Caco-2 (cell line): ENCODE measurements at regions not wholly inside any gene's neighbourhood (a gene's known extent, or its start where the extent isn't known, plus 50 kb on each side); places are given as distances from the start of the nearest gene placed in this dataset.

Experiments
- BruUV-seq: library from RNA; stranded (reverse); fragments of 400-500 nt; replicated peaks from 2 replicates; lab custom pipeline; 2021; lab: Mats Ljungman, UMichigan
- CTCF ChIA-PET: fragments of 300-600 bp; sonication (Branson Sonifier 250); formaldehyde crosslinking; loops from one replicate; lab custom pipeline; 2022; ENCODE audit warnings: antibody characterized with exemption; lab: Charles Lee
- POLR2A ChIA-PET: fragments of 300-600 bp; sonication (Branson Sonifier 250); formaldehyde crosslinking; loops from one replicate; lab custom pipeline; 2022; ENCODE audit warnings: antibody characterized with exemption; lab: Charles Lee
- DNase-seq, 2 experiments: peaks; one replicate each; pipeline versions ENCODE4 v3.0.0 to v3.0.0-alpha.2; 2020 to 2022
- H3K27me3 ChIP-seq: replicated peaks from 2 replicates; pipeline ENCODE4 v1.6.0; 2011; ENCODE audit warnings: low read length; ENCODE audit not compliant: control insufficient read depth, insufficient read depth
- H3K36me3 ChIP-seq: 2 replicates; pipeline ENCODE4 v1.5.1; 2011; ENCODE audit warnings: low read length; ENCODE audit not compliant: control insufficient read depth, insufficient read depth
- H3K4me1 ChIP-seq: fragments of 250-450 bp; sonication (Bioruptor Pico); 2 replicates; pipeline ENCODE4 v1.5.1; 2020; ENCODE audit warnings: mild to moderate bottlenecking
- H3K4me3 ChIP-seq: 2 replicates; pipeline ENCODE4 v1.5.1; 2011; ENCODE audit warnings: low read depth, mild to moderate bottlenecking, control low read depth, low read length
- H3K9me3 ChIP-seq: fragments of 250-450 bp; sonication (Bioruptor Pico); 2 replicates; pipeline ENCODE4 v1.5.1; 2020; ENCODE audit warnings: mild to moderate bottlenecking, moderate library complexity
- H3K27ac Mint-ChIP-seq: one replicate; pipeline ENCODE4 v1.8.0; 2022; ENCODE audit warnings: mixed read lengths; ENCODE audit not compliant: unreplicated experiment
- H3K27me3 Mint-ChIP-seq: one replicate; pipeline ENCODE4 v1.8.0; 2022; ENCODE audit warnings: mixed read lengths; ENCODE audit not compliant: insufficient read depth, unreplicated experiment
- H3K36me3 Mint-ChIP-seq: one replicate; pipeline ENCODE4 v1.8.0; 2022; ENCODE audit warnings: mild to moderate bottlenecking, mixed read lengths; ENCODE audit not compliant: insufficient read depth, unreplicated experiment
- H3K4me1 Mint-ChIP-seq: one replicate; pipeline ENCODE4 v1.8.0; 2022; ENCODE audit warnings: low read depth, mixed read lengths; ENCODE audit not compliant: unreplicated experiment
- H3K4me3 Mint-ChIP-seq: one replicate; pipeline ENCODE4 v1.8.0; 2022; ENCODE audit warnings: mild to moderate bottlenecking, moderate library complexity, mixed read lengths; ENCODE audit not compliant: unreplicated experiment
- H3K9me3 Mint-ChIP-seq: one replicate; pipeline ENCODE4 v1.8.0; 2022; ENCODE audit warnings: mixed read lengths; ENCODE audit not compliant: unreplicated experiment
- CTCF ChIP-seq, 2 experiments: fragments of 200-600 bp in 1 of 2; IDR thresholded peaks; 1 replicate in 1 of 2; 2 replicates in 1 of 2; pipeline versions ENCODE4 v1.5.1 to v1.8.0; 2011 to 2022; ENCODE audit warnings: antibody characterized with exemption in 1 of 2, control low read depth in 1 of 2, inconsistent platforms in 1 of 2, low read depth in 1 of 2, low read length in 1 of 2, mild to moderate bottlenecking in 1 of 2, moderate library complexity in 1 of 2; ENCODE audit not compliant: insufficient read depth in 1 of 2, severe bottlenecking in 1 of 2, unreplicated experiment in 1 of 2
- intact Hi-C: fragments of 100-400 bp; cut with micrococcal nuclease; formaldehyde crosslinking; loops from one replicate; pipeline ENCODE4 v1.10.0; 2022; ENCODE audit not compliant: unreplicated experiment

DNA sequence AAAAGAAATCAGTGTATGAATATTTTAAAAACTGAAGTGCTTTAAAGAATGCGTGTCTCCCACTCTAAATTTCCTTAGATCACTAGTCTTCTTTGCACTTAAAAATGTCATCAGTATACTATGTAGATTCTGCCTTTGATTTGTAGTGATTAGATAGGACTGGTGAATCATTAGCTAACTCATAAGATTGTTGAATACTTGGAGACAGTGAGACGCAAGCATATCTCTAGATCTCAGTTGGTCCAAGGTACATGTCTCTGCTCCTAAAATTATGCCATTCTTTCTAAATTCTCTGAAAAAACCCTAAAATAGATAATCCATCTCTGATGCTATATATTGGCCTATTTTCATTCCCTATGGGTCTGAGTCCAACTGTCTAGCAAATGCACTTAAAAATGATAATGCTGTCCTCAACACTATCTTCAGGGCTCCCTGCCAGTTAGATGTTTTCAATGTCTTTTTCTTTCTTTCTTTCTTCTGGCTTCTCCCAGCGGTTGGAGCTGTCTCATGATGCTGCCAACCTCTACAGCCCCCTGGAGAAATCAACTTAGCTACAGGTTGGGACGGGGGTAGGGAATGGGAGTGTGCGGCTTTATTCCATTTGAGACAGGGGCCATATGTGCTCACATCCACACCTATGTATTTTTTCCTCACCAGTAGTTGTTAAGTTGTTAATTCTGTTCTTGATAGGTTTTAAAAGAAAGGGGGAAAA is 301.0 kb downstream of the NDFIP2 start:
- H3K4me1 ChIP-seq = peaks cover 75% of the 10 kb centered on the region
- Mint-ChIP-seq H3K9me3 (no peaks in the 10 kb centered on the region), H3K4me3 (peak overlapping the region; percentile 42), H3K36me3 (peaks cover 12% of the 10 kb centered on the region), H3K27ac (peak overlapping the region; percentile 78), H3K27me3 (no peaks in the 10 kb centered on the region), H3K4me1 (peaks cover 55% of the 10 kb centered on the region)
- H3K36me3 ChIP-seq = no peaks in the 10 kb centered on the region
- H3K9me3 ChIP-seq = no peaks in the 10 kb centered on the region
- intact Hi-C loops = no loop called here
- peak in 1 of 2 experiments; percentile 28 for DNase-seq
- no peaks in the 10 kb centered on the region for H3K27me3 ChIP-seq
- TF ChIP-seq CTCF (IDR thresholded peaks at IDR 0.05; ENCODE audit: insufficient read depth in 1 of 2, low read depth in 1 of 2, low read length in 1 of 2, severe bottlenecking in 1 of 2, unreplicated experiment in 1 of 2) = no peak
- CTCF ChIA-PET = interaction anchor here (0.5 to 0.7 kb wide), 2 partner anchors 13 to 79 kb away, joined by 3 read pairs; no protein-coding TSS in a partner anchor
- H3K4me3 ChIP-seq = no peak overlapping the region
- TSS peak; percentile 88 for BruUV-seq
- POLR2A ChIA-PET = interaction anchor here (0.5 to 1.0 kb wide), 2 partner anchors 454 to 559 kb away, joined by 4 to 5 read pairs; partner anchors contain the start of gene SPRY2

DNA sequence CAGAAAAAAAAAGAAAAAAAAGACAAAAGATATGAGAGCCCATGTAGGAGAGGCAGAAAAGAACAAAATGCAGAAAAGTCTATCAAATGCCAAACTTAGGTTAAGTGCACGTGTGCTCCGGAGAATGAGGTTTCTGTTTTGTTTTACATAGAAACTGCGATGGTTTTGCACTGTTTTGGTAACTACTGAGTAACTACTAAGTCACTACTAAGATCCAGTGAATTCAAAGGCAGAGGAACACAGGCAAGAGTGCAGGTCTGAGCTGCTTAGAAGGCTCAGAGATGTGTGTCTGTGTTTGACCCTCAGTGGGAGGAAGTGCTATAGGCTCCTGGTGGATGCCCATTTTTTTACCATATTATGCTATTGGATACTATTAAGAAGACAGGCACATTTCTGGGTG is 299.3 kb downstream of the NDFIP2 start:
- CTCF ChIA-PET = interaction anchor here (0.7 to 2.1 kb wide), 4 partner anchors 81 to 276 kb away, joined by 3 to 7 read pairs (median 3); no protein-coding TSS in a partner anchor
- Mint-ChIP-seq H3K9me3 (no peaks in the 10 kb centered on the region), H3K4me1 (peaks cover 62% of the 10 kb centered on the region)

More for the DNA sequence above, 299.3 kb downstream of the NDFIP2 start:
- Mint-ChIP-seq H3K27ac (peak overlapping the region; percentile 97), H3K36me3 (peaks cover 12% of the 10 kb centered on the region), H3K27me3 (no peaks in the 10 kb centered on the region), H3K4me3 (peak overlapping the region; percentile 74)
- intact Hi-C loops = no loop called here
- BruUV-seq = TSS peak; percentile 8
- POLR2A ChIA-PET = interaction anchor here (1.0 kb wide), 1 partner anchor 89 kb away, joined by 3 read pairs; no protein-coding TSS in a partner anchor
- no peak for TF ChIP-seq CTCF (IDR thresholded peaks at IDR 0.05; ENCODE audit: insufficient read depth in 1 of 2, low read depth in 1 of 2, low read length in 1 of 2, severe bottlenecking in 1 of 2, unreplicated experiment in 1 of 2)
- Histone ChIP-seq H3K36me3 (no peaks in the 10 kb centered on the region), H3K9me3 (no peaks in the 10 kb centered on the region), H3K4me1 (peaks cover 93% of the 10 kb centered on the region), H3K4me3 (no peak overlapping the region), H3K27me3 (no peaks in the 10 kb centered on the region)
- DNase-seq = peak in 1 of 2 experiments; percentile 15
